Pulmonary artery endothelial cell (primary cell): ENCODE measurements at regions not wholly inside any gene's neighbourhood (a gene's known extent, or its start where the extent isn't known, plus 50 kb on each side); places are given as distances from the start of the nearest gene placed in this dataset.
"Not testable (repeated sequence)": the region's sequence is repeated elsewhere in the genome, so short reads cannot be mapped to it uniquely, and the experiment has no call there.

Source experiments
- DNase-seq: peaks from one replicate; pipeline ENCODE4 v3.0.0-alpha.2; 2011; ENCODE audit warnings: low read depth, low spot score

DNA sequence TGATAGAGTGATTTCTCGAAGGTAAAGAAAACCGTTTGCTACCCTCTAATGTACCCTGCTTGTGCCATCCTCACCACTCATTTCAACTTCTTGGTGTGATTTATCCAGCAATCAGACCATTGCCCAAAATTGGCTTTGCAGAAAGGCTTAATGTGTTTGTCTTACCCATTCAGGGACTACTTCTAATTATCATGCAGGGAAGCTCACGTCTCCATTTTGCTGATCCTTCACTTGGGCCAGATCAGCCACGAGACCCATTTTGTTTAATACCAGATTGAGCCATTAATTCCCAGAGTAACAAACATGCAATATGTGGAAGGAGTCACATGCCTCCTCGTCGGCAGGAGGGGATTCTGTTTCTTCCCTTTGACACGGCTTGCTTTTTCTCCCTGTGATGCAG lies 51.1 kb upstream of the CRY1 start:
- no peak for DNase-seq

DNA sequence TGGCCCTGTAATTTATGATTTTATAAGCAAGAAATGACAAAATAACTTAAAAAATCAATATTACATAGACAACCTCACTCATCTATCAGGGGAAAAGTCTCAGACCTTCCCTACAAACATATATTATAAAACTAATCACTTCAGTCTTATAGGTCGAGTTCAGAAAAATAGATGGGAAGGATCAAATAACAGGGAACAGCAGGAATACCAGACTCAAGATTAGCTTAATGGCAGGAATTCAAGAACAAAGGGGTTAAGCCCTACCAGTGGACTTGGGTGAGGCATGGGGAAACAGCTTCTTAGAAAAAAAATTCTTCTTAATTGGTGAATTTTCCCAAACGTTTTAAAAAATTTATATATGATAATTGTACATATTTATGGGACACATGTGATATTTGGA lies 51.6 kb upstream of the CRY1 start:
- DNase-seq: no peak

DNA sequence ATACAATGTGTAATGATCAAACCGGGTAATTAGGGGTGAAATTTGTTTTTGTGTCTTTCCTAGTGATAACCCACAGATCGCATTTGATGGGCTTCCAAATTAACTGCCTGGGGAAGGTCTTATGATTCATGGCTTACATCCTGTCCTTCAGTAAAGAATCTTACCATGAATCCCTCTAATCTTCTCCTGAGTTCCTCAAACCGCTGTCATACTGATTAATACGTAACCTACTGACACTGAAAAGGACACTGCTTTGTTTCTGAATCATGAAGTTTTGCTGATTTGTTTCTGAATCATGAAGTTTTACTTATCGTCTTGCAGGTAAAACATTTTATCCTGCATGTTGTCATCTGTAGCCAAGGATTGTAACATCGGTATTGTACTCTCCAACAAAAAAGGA lies 52.0 kb upstream of the CRY1 start:
- DNase-seq: no peak

DNA sequence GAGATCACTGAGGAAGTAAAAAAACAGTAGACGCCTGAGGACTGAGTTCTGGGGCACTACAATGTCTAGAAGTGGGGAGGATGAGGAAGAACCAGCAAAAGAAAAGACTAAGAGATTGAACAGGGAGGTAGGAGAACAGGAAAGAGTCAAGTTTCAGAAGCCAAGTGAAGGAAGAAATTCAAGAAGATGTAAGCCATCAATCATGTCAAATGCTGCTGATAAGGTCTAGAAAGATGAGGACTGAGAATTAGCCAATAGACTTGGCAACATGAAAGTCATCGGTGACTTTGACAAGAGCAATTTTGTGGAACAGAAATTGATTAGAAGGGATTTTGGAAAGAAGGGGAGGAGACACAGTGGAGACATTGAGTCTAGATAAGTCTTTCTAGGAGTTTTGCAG lies 54.8 kb upstream of the CRY1 start:
- DNase-seq: no peak

DNA sequence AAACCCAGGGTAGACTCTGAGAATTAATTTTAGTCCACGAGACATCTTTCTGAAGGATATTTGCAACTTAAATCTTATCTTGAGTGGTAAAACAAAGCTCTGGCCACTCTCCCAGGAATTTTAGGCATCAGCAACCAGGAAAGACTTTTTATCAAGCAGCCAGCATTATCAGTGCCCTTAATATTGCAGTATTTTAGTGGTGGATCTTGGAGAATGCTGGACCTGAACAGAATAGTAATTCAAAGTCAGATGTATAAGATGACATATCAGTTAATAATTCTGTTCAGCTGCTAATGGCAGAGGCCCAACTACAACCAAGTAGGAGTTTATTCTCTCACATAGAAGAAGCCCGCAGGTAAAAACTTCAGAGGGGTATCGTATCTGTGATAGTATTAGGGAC lies 59.0 kb upstream of the CRY1 start:
- DNase-seq: no peak

DNA sequence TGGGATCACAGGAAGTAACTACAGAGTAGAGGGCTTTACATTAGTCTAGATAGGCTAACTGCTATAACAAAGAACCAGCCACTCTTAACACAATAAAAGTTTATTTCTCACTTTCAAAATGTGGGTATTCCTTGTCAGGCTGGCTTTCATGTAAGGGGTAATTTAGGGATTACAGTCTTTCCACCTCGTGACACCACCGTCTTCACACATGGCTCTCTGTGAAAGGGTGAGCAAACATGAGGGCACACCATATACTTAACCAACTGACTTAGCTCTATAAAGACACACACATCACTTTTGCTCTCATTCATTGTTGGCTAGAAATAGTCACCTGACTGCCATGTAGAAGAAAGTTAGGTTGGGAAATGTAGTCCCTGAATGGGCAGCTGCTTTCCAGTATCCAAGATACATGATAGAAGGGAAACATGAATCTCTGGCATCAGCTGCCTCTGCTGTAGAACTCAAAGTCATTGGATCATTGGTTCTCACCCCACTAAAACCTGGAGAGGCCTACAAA lies 66.1 kb upstream of the CRY1 start:
- DNase-seq: no peak

DNA sequence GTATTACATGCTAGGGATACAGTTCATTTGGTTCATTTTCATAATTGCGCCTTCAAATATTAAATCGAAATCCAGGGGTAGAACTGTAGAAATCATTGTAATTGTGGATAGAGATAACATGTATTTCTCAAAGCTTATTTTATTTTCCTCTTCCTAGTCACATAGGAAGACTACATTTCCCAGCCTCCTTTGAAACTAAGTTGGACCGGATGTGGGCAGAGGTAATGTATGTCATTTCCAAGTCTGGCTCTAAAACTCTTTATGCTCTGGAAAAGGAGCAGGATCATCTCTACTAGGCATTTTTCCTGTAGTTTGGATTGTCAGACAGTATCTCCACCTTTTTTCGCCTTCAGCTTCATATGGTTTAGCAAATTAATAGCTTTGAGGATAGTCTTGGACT lies 70.1 kb upstream of the CRY1 start:
- DNase-seq: no peak

DNA sequence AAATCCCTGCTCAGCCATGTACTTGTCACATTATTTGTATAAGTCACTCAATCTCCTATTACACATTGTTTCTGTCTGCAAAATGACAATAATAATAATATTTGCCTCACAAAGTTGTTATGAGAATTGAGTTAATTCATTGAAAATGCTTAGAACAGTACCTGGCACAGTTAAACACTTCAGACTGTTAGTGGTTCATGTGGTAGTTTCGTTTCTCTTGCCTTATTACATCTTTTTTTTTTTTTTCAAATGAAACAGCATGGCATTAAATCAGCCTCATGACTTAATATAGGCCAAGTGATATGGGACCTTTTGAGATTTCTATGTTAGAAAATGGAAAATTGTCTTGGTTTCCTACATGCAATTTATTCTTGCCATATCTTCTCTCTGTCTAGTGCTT lies 71.0 kb upstream of the CRY1 start:
- no peak for DNase-seq

DNA sequence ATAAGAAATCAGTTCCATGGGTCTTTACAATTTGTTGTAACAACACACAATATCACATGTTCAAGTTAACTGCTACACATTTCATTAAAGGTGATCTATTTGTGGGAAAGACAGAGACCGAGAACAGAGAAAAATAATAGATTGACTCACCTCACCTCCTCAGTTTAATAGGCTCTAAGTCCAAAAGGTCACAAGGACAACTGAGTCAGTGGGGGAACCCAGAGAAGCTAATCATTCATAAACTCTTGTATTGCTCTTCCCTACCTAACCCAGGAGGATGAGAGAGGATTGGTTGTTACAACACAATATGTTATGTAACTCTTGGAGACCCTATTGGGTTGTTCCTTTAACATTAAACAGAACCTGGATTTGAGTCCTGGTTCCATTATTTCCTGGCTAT lies 72.2 kb upstream of the CRY1 start:
- DNase-seq: no peak

DNA sequence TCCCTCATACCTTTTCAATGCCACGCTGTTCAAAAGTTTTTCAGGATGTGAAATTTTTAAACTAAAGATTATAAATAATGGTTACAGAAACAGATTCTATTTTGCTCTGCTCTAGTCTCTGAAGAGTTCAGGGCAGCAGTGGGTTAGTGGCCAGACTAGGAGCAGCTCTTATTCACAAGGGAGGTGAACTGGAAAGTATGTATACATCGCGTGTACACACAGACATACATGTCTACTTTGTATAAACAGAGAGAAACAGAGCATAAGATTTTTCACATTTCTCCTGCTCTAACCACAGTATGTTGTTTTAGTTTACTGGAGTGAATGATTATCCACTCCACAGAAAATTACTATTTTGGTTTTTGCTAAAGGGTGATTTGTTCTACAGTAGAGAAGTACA lies 74.4 kb upstream of the CRY1 start:
- DNase-seq: no peak

DNA sequence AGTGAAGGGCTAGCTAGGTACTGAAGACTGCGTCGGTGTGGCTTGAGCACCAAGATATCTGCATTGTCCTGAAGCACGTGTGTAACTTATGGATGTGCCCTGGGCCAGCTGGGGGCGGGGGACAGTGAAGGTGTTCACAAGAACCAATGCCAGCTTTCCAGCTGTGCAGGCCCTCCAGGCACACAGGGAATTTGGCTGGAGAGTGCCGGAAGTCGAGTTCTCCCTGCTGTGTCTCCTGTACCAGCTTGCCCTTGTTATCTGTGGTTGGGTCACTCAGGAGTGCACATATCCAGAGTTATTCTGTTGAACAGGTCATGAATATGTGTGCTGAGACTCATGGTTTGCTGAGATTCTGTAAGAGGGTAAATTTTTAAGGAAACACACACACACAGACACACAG lies 75.9 kb upstream of the CRY1 start:
- DNase-seq: no peak

DNA sequence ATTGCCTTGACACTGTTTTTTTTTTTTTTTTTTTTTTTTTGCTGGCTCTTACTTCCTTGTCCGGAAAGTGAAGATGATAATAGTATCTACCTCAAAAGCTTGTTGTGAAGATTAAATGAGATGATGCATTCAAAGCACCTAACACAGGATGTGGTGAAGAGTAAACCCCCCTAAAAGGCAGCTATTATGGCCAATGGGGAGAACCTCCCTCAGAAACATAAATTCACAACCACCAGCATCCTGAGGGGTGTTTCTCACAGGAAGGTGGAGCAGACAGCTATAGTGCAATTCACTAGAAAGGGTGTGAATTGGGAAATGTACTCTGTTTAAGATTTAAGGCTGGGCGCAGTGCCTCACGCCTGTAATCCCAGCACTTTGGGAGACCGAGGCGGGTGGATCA lies 85.4 kb upstream of the CRY1 start:
- no peak for DNase-seq

DNA sequence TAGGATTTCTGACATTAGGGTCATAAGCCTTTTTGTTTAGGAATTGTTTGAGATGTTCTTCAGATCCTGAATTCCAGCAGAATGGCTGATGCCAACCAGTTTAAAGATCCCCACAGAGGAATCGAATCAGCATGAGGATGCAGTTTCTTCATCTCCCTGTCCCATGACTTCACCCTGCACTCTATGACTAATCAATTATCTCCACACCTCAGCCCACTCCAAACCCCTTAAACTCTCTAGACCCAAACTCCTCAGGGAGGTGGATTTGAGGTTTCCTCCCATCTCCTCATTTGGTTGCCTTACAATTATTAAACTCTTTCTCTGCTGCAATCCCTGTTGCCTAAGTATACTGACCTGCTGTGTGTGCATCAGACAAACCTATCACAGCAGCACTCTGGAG lies 86.5 kb upstream of the CRY1 start:
- no peak for DNase-seq

DNA sequence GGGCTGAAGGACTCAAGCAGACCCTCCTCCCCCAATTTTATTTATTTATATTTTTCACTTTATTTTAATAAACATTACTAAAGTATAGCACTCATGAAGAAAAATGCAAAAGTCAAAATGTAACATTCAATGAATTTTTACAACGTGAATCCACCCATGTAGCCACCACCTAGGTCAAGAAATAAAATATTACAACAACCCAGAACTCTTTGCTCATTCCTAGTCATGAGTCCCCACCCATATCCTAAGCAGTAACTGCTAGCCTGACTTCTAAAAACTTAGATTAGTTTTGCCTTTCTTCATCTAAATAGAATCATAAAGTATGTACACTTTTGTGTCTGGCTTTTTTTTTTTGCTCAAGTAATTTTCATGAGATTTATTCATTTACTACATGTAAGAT lies 86.9 kb upstream of the CRY1 start:
- DNase-seq: no peak

DNA sequence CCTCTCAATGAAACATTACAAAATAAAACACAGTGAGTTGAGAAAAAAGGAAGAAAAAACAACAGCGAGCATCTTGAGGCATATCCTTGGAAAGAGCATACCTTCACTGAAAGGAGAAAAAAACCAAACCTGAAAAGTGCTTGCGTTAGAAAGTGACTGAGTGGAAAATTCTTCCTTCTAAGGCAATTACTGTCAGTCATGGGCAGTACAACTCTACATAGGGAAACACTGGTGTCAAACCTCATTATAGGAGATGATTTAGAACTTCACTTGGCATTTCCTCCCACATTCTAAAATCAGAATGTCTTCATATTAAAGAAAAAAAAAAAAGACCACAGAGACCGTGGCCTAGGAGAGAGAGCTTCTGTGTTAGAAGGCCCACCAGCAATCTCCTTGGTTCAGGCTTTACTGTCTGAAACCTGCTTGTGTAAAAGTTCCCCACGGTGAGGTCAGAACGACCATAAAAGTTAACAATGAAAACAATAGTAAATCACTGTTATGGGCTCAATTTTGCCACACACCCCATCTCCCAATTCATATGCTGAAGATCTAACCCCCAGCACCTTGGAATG lies 91.1 kb upstream of the CRY1 start:
- DNase-seq: no peak

DNA sequence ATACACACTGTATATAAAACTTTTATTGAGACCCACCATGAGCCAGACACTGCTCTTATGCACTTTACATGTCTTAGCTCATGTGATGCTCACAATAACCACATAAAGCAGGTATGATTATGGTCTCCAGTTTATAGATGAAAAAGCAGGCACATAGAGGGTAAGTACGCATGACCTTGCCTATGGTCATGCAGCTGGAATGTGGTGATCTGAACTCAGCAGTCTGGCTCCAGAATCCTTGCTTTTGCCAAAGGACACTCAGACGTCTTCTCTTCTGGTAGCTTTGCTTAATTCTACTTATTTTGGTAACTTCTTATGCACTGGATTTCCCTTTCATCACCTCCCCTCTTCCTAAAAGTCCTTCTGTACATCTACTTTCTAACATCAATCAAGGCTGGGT lies 103.3 kb upstream of the CRY1 start:
- DNase-seq: no peak

DNA sequence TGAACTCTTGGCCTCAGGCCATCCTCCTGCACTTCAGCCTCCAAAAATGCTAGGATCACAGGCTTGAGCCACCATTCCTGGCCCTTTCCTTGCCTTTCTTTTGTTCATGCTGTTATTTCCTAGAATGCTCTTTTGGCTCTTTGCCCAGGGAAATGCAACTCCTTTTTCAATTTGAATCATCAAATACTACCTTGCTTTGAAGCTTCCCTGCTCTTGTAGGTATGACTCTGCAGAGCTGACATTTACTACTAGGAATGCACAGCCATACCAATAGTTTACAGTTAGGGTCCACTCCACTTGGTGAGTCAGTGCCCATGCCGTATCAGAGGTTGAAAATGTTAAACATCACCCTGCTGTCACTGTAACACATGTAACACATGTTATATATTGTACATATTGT lies 107.0 kb upstream of the CRY1 start:
- no peak for DNase-seq

DNA sequence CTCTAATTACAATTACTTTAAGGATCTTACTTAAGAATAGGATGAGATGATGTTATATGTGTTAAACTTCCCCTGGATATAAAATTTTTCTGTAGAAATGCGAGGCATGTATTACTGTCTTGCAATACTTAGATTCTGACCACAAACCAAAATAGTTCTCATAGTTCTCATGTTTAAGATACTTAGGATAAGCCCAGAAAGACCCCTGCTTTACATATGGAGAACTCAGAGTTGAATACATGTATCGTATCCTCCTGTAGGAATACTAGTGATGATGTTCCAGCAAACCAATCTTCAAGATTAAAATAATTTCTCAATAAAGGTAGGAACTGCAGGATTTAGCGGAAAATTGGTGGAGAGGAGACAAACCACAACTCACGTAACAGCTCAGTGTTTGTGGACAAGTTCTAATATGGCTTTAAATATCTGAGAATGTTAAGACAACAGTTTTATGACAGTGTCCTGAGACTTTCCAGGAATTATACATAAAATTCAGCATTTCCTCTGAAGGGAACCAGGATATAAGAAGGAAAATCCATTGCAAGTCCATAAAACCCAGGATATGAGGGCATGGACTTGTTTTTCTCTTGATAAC lies 114.7 kb upstream of the CRY1 start:
- DNase-seq: no peak

DNA sequence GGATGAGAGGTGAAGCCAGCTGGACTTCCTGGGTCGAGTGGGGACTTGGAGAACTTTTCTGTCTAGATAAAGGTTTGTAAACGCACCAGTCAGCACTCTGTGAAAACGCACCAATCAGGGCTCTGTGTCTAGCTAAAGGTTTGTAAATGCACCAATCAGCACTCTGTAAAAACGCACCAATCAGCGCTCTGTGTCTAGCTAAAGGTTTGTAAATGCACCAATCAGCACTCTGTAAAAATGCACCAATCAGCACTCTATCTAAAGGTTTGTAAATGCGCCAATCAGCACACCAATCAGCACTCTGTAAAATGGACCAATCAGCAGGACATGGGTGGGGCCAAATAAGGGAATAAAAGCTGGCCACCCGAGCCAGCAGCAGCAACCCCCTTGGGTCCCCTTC lies 116.4 kb upstream of the CRY1 start:
- DNase-seq: not testable (repeated sequence)

DNA sequence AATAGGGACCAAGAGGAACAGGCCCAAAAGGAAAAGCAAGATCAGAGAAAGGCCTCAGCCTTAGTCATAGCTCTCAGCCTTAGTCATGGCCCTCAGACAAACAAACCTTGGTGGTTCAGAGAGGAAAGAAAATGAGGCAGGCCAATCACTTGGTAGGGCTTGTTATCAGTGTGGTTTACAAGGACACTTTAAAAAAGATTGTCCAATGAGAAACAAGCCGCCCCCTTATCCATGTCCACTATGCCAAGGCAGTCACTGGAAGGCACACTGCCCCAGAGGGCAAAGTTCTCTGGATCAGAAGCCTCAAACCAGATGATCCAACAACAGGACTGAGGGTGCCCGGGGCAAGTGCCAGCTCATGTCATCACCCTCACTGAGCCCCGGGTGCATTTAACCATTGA lies 121.0 kb upstream of the CRY1 start:
- not testable (repeated sequence) for DNase-seq

DNA sequence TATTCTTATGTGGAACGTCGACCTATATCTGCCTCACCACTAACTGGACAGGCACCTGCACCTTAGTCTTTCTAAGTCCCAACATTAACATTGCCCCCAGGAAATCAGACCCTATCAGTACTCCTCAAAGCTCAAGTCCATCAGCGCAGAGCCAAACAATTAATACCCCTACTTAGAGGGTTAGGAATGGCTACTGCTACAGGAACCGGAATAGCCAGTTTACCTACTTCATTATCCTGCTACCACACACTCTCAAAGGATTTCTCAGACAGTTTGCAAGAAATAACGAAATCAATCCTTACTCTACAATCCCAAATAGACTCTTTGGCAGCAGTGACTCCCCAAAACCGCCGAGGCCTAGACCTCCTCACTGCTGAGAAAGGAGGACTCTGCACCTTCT lies 123.1 kb upstream of the CRY1 start:
- DNase-seq: not testable (repeated sequence)

DNA sequence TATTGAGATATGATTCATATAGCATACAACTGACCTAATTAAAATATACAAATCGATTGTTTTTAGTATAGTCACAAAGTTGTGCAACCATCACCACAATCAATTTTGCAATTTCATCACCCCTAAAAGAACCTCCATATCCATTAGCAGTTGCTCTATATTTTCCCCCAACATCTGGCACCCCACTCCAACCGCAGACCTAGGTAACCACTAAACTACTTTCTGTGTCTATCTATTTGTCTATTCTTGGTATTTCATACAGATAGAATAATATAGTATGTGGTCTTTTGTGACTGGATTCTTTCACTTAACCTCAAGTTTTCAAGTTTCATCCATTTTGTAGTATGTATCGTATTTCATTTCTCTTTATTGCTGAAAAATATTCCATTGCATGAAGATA lies 126.0 kb upstream of the CRY1 start:
- no peak for DNase-seq

DNA sequence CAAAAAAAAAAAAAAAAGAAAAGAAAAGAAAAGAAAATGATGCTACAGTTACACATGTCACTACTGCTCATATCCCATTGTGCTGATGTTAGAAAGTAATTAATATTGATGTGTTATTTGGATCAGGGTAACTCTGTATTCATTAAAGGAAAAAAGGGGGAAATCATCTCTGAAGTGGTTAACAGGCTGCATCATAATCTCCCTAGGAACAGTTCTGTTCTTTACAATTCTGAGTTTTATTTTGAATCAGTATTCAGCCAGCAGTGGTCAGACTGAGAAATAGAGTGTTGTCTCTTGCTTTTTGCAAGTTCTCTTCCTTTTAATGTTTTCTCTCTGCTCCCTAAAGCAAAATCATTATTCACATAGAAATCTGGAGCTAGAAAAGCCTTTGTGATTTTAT lies 128.6 kb upstream of the CRY1 start:
- no peak for DNase-seq

DNA sequence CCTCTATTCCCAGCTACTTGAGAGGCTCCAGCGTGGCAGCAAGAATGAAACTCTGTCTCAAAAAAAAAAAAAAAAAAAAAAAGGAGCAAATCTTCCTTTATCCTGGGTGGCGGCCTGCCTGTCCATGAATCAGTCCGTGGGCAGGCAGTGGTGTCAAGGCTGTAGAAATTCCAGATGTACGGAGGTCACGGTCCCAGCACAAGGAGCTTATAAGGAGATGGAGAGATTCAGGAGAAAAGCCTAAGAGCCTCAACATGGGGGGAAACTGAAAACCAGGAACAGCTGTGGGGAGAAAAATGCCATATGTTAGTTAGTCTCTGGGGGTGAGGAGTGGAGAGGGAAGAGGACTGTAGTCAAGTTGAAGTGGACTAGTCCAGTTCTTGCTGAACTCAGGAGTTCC lies 130.5 kb upstream of the CRY1 start:
- no peak for DNase-seq
